ENCODE measurements at regions not wholly inside any gene's neighbourhood (a gene's known extent, or its start where the extent isn't known, plus 50 kb on each side); places are given as distances from the start of the nearest gene placed in this dataset.
"Not testable (repeated sequence)": the region's sequence is repeated elsewhere in the genome, so short reads cannot be mapped to it uniquely, and the experiment has no call there.

- DNase-seq (ENCODE audit: low read depth in 3 of 3, low spot score in 1 of 3), result no peak
Observed at GRCh38 chr3:157921811-157922210, 184.4 kb downstream of the SHOX2 start.

DNA sequence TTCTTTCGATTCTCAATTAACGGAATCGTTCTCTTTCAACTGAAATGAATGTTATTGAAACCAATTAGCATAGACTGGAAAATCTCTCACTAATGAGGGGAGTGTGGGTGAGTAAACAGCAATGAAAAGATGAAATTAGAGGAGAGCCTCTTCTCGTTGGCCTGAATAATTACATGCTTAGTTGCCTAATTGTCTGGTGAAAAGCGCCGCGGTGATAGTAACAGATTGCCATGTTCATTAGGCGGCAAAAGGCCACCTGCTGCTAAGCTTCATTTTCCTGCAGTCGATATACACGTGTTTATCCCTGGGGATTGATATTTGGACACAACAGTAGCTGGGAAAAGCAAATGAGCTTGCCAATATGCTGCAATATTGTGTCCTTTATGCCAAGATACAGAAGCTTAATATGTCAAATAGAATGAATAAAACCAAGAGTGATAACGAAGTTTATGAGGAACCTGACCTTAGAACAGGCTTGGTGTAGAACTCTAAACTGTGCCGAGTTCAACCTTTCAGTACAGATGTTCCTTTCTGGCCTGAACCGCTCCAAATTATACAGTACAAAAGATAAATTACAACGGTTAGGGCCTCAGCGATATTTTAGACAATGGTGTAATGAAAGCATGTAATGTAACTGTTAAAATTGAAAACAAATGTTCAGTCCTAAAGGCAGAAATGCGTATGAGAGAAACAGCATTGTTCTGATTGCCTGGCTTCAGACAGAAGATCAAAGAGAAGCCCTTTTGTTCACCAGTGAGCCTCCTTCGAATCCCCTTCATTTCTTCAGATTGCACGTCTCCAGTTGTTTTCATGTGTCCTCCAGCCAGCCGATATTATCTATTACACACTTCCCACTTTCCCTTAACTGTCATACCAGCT, 185.2 kb downstream of the SHOX2 start:
- no peak for DNase-seq (ENCODE audit: low read depth in 3 of 3, low spot score in 1 of 3)

- DNase-seq (ENCODE audit: low read depth in 3 of 3, low spot score in 1 of 3), result no peak
Observed at GRCh38 chr3:157919319-157919887, 186.8 kb downstream of the SHOX2 start.

- no peak for DNase-seq (ENCODE audit: low read depth in 3 of 3, low spot score in 1 of 3)
Observed at GRCh38 chr3:157918402-157918801, 187.8 kb downstream of the SHOX2 start.

GRCh38 chr3:157916672-157917071, 189.5 kb downstream of the SHOX2 start:
- DNase-seq (ENCODE audit: low read depth in 3 of 3, low spot score in 1 of 3), result no peak

- no peak for DNase-seq (ENCODE audit: low read depth in 3 of 3, low spot score in 1 of 3)
Observed at GRCh38 chr3:157914882-157915281, 191.3 kb downstream of the SHOX2 start.

GRCh38 chr3:157913741-157914150, 192.5 kb downstream of the SHOX2 start:
- DNase-seq (ENCODE audit: low read depth in 3 of 3, low spot score in 1 of 3), result no peak

DNA sequence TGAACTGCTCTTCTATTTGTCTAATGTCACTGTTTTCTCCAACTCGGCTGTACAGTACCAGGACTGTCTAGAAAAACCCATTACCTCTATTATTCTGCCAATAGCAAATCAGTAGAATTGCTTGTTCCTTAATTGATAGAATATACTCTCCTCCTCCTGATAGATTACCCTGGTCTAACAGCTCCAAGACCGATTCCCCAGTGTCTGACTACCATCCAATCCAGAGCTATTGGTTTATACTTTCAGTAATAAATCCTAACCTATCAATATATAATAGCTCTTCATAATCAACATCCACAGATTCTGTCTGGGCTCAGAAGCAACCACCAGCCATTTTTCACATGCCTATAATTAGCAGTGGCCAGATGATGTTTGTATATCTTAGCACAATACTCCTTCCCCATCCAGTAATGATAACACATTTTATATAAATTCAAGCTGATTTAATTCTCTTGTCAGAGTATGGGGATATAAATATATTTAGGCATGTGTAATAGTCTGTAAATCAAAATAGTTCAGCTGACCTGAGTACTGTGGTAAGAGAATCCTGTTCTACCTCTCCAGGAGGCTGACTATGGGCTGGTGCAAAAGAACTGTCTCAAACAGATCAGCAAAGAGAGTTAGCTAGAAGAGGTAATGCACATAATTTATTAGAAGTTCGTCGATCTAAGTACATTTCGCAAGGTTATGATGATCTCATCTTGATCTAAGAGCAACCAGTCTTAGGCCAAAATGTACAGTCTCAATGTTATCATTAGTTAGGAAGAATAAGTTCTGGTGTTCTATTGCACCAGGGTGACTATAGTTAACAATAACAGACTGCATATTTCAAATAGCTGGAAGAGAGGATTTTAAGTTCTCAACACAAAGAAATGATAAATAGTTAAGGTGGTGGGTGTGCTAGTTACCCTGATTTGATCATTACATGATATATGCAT, 193.4 kb downstream of the SHOX2 start:
- no peak for DNase-seq (ENCODE audit: low read depth in 3 of 3, low spot score in 1 of 3)

DNA sequence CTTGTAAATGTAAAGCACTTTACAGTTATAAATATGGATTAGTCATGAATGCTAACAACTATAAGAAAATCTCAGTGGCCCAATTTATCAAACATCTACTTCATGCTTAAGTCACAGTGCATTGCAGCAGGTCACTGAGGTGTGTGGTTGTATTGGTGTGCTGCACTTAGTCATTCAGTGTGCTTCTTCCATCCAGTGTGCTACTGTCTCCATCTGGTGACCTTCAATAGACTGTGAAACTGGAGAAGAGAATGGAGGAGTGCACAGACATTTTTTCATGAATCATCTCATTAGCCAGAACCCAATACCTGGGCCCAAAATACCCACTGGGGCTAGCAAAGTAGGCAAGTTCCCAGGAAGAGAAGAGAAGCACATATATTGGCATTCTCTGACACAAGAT, 199.6 kb downstream of the SHOX2 start:
- no peak for DNase-seq (ENCODE audit: low read depth in 3 of 3, low spot score in 1 of 3)

- no peak for DNase-seq (ENCODE audit: low read depth in 3 of 3, low spot score in 1 of 3)
Observed at GRCh38 chr3:157905885-157906284, 200.3 kb downstream of the SHOX2 start.

GRCh38 chr3:157902680-157903079, 203.5 kb downstream of the SHOX2 start:
- not testable (repeated sequence) for DNase-seq (ENCODE audit: low read depth in 3 of 3, low spot score in 1 of 3)

DNA sequence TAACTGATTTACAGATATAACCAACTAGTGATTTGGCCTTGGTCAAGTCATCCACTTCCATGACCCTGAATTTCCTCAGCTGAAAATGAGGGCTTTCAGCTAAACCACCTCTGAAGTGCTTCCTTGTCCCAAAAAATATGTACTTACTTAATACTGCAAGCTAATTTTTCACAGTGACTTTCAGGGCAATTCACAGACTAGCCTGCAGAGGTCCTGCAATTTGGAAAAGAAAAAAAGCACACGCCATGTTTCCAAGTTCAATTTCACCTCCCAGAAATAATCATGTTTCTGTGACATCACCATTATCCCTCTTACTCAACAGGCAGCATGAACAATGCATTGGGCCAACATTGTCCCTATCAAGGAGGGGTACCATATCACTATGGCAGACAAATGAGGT, 218.2 kb downstream of the SHOX2 start:
- DNase-seq (ENCODE audit: low read depth in 3 of 3, low spot score in 1 of 3), result no peak

- no peak for DNase-seq (ENCODE audit: low read depth in 3 of 3, low spot score in 1 of 3)
Observed at GRCh38 chr3:157876556-157876955, 229.7 kb downstream of the SHOX2 start.

- no peak for DNase-seq (ENCODE audit: low read depth in 3 of 3, low spot score in 1 of 3)
Observed at GRCh38 chr3:157872902-157873301, 233.3 kb downstream of the SHOX2 start.

- DNase-seq (ENCODE audit: low read depth in 3 of 3, low spot score in 1 of 3), result no peak
Observed at GRCh38 chr3:157871838-157872460, 234.3 kb downstream of the SHOX2 start.

DNA sequence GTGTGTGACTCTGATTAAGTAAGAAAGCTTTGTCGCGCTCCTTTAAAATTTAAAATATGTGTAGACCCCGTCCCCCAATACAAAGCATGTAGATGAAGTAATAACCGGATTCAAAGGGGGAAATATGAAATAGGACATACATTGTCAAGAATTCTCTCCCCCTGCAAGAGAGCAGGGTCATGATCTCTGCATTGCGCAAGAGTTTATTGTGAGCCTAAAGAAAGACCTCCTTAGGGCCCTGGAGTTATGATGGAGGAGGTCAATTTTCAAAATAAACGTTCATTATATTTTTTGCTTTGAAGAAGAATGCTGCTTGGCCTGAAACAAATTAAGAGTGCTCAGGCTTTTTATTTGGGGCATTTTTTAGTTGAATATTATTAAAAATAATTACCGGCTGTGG, 235.0 kb downstream of the SHOX2 start:
- DNase-seq (ENCODE audit: low read depth in 3 of 3, low spot score in 1 of 3), result no peak

DNA sequence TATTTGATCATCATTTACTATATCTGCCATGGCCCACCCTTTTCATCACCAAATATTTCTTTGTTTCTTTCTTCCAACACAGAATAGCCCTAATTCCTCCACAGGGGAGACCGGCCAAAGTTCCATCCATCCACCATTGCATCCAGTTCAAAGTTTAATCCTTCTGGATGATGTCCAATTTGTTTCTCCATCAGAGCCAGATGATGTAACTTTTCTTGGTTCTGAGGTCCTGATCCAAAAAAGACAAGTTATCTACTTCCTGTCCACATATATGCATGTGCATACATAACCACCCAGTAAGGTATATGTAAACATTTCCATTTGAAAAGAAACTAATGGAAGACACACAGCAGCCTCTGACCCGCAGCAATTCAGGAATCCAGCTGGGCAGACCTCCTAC, 237.3 kb downstream of the SHOX2 start:
- no peak for DNase-seq (ENCODE audit: low read depth in 3 of 3, low spot score in 1 of 3)

GRCh38 chr3:157868196-157868595, 238.0 kb downstream of the SHOX2 start:
- no peak for DNase-seq (ENCODE audit: low read depth in 3 of 3, low spot score in 1 of 3)

- DNase-seq (ENCODE audit: low read depth in 3 of 3, low spot score in 1 of 3), result peak in 1 of 3 donors; percentile 27
Observed at GRCh38 chr3:157865352-157866000, 240.7 kb downstream of the SHOX2 start.

DNA sequence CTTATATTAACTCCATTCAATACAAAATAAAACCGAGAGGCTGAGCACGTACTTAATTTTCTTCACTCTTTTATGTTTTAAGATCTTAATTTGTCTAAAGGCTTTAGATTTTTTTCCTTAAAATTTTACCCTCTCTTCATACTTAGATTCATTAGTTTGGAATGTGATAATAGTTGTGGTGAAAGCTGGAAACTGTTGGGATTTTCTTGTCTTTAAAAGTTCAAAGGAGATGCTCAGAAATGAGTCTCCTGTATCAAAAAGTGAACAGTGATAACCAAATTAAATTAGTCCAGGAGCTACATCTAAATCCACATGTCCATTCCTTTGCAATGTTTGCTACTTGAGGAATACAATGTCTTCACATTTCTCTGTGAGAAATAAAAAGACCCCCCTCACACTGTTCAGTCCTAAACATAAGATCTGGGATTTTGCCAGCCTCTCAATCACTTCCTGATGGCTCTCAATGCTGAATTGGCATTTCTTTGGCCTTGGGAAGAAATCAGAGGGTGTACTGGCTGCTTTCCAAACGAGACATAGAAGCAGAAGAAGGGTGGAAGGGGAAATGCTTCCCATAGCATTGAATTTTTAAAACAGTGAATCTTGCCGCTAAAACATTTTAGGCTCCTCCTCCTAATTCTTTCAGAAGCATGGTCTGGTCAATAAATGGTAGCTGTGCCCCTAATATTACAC, 245.0 kb downstream of the SHOX2 start:
- DNase-seq (ENCODE audit: low read depth in 3 of 3, low spot score in 1 of 3), result no peak
